CD14-positive monocyte (primary cell): ENCODE measurements at regions not wholly inside any gene's neighbourhood (a gene's known extent, or its start where the extent isn't known, plus 50 kb on each side); places are given as distances from the start of the nearest gene placed in this dataset.

ENCODE experiments used
- DNase-seq, 3 donors: peaks; one replicate each; pipeline ENCODE4 v3.0.0-alpha.2; 2011 to 2022
- H2AFZ ChIP-seq: 2 replicates; pipeline ENCODE4 v1.6.0; 2012; ENCODE audit warnings: mild to moderate bottlenecking, low read depth, low read length, inconsistent platforms; ENCODE audit not compliant: insufficient read depth, poor library complexity, severe bottlenecking
- H3K27ac ChIP-seq, 2 donors: 1 replicate in 1 of 2; 2 replicates in 1 of 2; pipeline ENCODE4 v1.5.1; 2012 to 2013; ENCODE audit warnings: low read length in 2 of 2, control low read depth in 1 of 2, inconsistent platforms in 1 of 2, low read depth in 1 of 2, mild to moderate bottlenecking in 1 of 2
- H3K27me3 ChIP-seq, 2 donors: one replicate each; pipeline versions ENCODE4 v1.6.0 to v1.6.1; 2011 to 2013; ENCODE audit warnings: low read length in 2 of 2; ENCODE audit not compliant: control insufficient read depth in 2 of 2, insufficient read depth in 2 of 2
- H3K36me3 ChIP-seq, 2 donors: replicated peaks in 1 of 2; 1 replicate in 1 of 2; 2 replicates in 1 of 2; pipeline versions ENCODE4 v1.5.1 to v1.6.1; 2012 to 2013; ENCODE audit warnings: low read length in 2 of 2, control low read depth in 1 of 2, inconsistent platforms in 1 of 2, mild to moderate bottlenecking in 1 of 2; ENCODE audit not compliant: insufficient read depth in 2 of 2, control insufficient read depth in 1 of 2
- H3K4me1 ChIP-seq, 2 donors: 1 replicate in 1 of 2; 2 replicates in 1 of 2; pipeline versions ENCODE4 v1.5.1 to v1.6.1; 2012 to 2013; ENCODE audit warnings: low read length in 2 of 2, control low read depth in 1 of 2, inconsistent platforms in 1 of 2, mild to moderate bottlenecking in 1 of 2, moderate library complexity in 1 of 2; ENCODE audit not compliant: insufficient read depth in 2 of 2, control insufficient read depth in 1 of 2
- H3K4me2 ChIP-seq: replicated peaks from 2 replicates; pipeline ENCODE3; 2012; ENCODE audit warnings: low read length, moderate library complexity, mild to moderate bottlenecking; ENCODE audit not compliant: poor library complexity, severe bottlenecking; ENCODE audit errors: extremely low read depth
- H3K4me3 ChIP-seq, 3 experiments: fragments of 200-600 bp in 1 of 3; sonication (generic) in 1 of 3; replicated peaks in 1 of 3; 1 replicate in 2 of 3; 2 replicates in 1 of 3; pipeline ENCODE4 v1.5.1; 2011 to 2013; ENCODE audit warnings: low read length in 3 of 3, mild to moderate bottlenecking in 3 of 3, control low read depth in 2 of 3, low read depth in 2 of 3, inconsistent platforms in 1 of 3, moderate library complexity in 1 of 3
- H3K79me2 ChIP-seq: 2 replicates; pipeline ENCODE4 v1.6.0; 2012; ENCODE audit warnings: mild to moderate bottlenecking, control low read depth, inconsistent platforms, low read length, moderate library complexity; ENCODE audit not compliant: insufficient read depth
- H3K9ac ChIP-seq: 2 replicates; pipeline ENCODE4 v1.6.0; 2017; ENCODE audit warnings: low read length, mild to moderate bottlenecking; ENCODE audit not compliant: insufficient read depth, poor library complexity, severe bottlenecking
- H3K9me3 ChIP-seq, 2 donors: replicated peaks in 1 of 2; 1 replicate in 1 of 2; 2 replicates in 1 of 2; pipeline versions ENCODE4 v1.5.1 to v1.6.1; 2012 to 2013; ENCODE audit warnings: low read length in 2 of 2, control low read depth in 1 of 2; ENCODE audit not compliant: control insufficient read depth in 1 of 2, insufficient read depth in 1 of 2
- H4K20me1 ChIP-seq: 2 replicates; pipeline ENCODE4 v1.6.0; 2012; ENCODE audit warnings: mild to moderate bottlenecking, low read length, control low read depth, moderate library complexity; ENCODE audit not compliant: insufficient read depth
- H3K27ac Mint-ChIP-seq, 7 donors: one replicate each; pipeline ENCODE4 v1.8.0; 2020; ENCODE audit warnings: mild to moderate bottlenecking in 7 of 7, mixed read lengths in 7 of 7, moderate library complexity in 6 of 7, inconsistent platforms in 2 of 7
- H3K27me3 Mint-ChIP-seq, 3 donors: one replicate each; pipeline ENCODE4 v1.8.0; 2021 to 2022; ENCODE audit warnings: low read depth in 3 of 3, mild to moderate bottlenecking in 3 of 3, mixed read lengths in 3 of 3, moderate library complexity in 3 of 3, inconsistent platforms in 1 of 3
- H3K36me3 Mint-ChIP-seq, 2 donors: one replicate each; pipeline ENCODE4 v1.8.0; 2020; ENCODE audit warnings: mixed read lengths in 2 of 2, inconsistent platforms in 1 of 2, mild to moderate bottlenecking in 1 of 2
- H3K4me1 Mint-ChIP-seq: one replicate; pipeline ENCODE4 v1.8.0; 2020; ENCODE audit warnings: mild to moderate bottlenecking, mixed read lengths
- H3K4me3 Mint-ChIP-seq, 2 donors: one replicate each; pipeline ENCODE4 v1.8.0; 2020; ENCODE audit warnings: mild to moderate bottlenecking in 2 of 2, mixed read lengths in 2 of 2, moderate library complexity in 1 of 2
- H3K9me3 Mint-ChIP-seq, 7 donors: one replicate each; pipeline ENCODE4 v1.8.0; 2020 to 2022; ENCODE audit warnings: mixed read lengths in 7 of 7, mild to moderate bottlenecking in 6 of 7, moderate library complexity in 6 of 7, inconsistent platforms in 2 of 7
- WGBS: methylation state at CpG from one replicate; pipeline ENCODE4 v1.1.5; 2013; ENCODE audit warnings: missing lambda C conversion rate; ENCODE audit not compliant: insufficient coverage; 5-methylcytosine and 5-hydroxymethylcytosine counted together
- intact Hi-C, 2 donors: fragments of 100-400 bp; cut with micrococcal nuclease; formaldehyde crosslinking; loops; one replicate each; pipeline versions ENCODE4 v1.15.0 to v1.15.1; 2023
- TF ChIP-seq, protein P1 (sequence below): fragments of 200-600 bp; IDR thresholded peaks from one replicate; pipeline ENCODE4 v1.8.0; 2022; ENCODE audit warnings: antibody characterized with exemption, mild to moderate bottlenecking

DNA sequence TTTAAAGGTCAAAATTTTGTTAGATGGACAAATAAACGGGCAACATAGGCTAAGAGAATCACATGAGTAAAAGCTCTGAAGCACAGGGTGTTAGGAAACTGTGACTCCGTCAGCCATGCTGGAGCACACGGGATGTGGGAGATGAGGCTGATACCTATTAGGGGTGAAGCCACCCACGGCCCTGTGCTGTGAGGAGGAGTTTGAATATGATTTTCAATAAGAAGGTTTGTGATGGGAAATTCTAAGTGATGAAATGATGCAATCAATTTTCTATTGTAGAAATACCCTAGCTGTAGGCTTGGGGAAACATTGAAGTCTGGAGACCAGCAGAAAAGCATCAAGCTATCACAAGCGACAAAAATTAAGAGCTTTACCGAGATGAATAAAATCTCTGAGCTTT, 431.3 kb downstream of the CMPK2 start:
- H3K4me3 Mint-ChIP-seq = no peak overlapping the region
- 100% methylated on average over 1 of the region's 6 CpGs for WGBS
- peaks cover 5 to 13% of the 10 kb centered on the region in 2 donors for H3K9me3 ChIP-seq

GRCh38 chr2:6441800-6442199, 423.9 kb downstream of the CMPK2 start:
- TF ChIP-seq, protein P1, sequence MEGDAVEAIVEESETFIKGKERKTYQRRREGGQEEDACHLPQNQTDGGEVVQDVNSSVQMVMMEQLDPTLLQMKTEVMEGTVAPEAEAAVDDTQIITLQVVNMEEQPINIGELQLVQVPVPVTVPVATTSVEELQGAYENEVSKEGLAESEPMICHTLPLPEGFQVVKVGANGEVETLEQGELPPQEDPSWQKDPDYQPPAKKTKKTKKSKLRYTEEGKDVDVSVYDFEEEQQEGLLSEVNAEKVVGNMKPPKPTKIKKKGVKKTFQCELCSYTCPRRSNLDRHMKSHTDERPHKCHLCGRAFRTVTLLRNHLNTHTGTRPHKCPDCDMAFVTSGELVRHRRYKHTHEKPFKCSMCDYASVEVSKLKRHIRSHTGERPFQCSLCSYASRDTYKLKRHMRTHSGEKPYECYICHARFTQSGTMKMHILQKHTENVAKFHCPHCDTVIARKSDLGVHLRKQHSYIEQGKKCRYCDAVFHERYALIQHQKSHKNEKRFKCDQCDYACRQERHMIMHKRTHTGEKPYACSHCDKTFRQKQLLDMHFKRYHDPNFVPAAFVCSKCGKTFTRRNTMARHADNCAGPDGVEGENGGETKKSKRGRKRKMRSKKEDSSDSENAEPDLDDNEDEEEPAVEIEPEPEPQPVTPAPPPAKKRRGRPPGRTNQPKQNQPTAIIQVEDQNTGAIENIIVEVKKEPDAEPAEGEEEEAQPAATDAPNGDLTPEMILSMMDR = no peak
- intact Hi-C loops = loop anchor here in 1 of 2 donors (10.0 kb wide), 1 partner anchor 1647 kb away; no protein-coding TSS in a partner anchor
- Histone ChIP-seq H4K20me1 (no peaks in the 10 kb centered on the region), H3K27me3 (no peaks in the 10 kb centered on the region), H3K36me3 (no peaks in the 10 kb centered on the region), H3K27ac (no peak overlapping the region), H3K4me3 (no peak overlapping the region), H3K4me2 (no peak overlapping the region), H3K9ac (no peak overlapping the region), H3K4me1 (no peaks in the 10 kb centered on the region), H3K79me2 (no peaks in the 10 kb centered on the region), H2AFZ (no peak overlapping the region), H3K9me3 (peaks cover 0 to 2% of the 10 kb centered on the region in 2 donors)
- Mint-ChIP-seq H3K27ac (no peak overlapping the region), H3K4me1 (no peaks in the 10 kb centered on the region), H3K27me3 (peaks cover 0 to 1% (median 0%) of the 10 kb centered on the region in 3 donors), H3K36me3 (no peaks in the 10 kb centered on the region), H3K9me3 (peaks cover 0 to 4% (median 0%) of the 10 kb centered on the region in 7 donors), H3K4me3 (no peak overlapping the region)
- 88% methylated on average over 1 of the region's 2 CpGs for WGBS
- no peak for DNase-seq

More for the DNA sequence above, 431.3 kb downstream of the CMPK2 start:
- H4K20me1 ChIP-seq = no peaks in the 10 kb centered on the region
- no peak overlapping the region for H3K4me2 ChIP-seq
- H3K4me1 Mint-ChIP-seq = no peaks in the 10 kb centered on the region
- H3K79me2 ChIP-seq = no peaks in the 10 kb centered on the region
- no peaks in the 10 kb centered on the region for H3K36me3 ChIP-seq
- no peak overlapping the region for H2AFZ ChIP-seq
- H3K27me3 ChIP-seq = no peaks in the 10 kb centered on the region
- no peak for DNase-seq
- H3K9ac ChIP-seq = no peak overlapping the region
- no peaks in the 10 kb centered on the region for H3K27me3 Mint-ChIP-seq
- H3K36me3 Mint-ChIP-seq = no peaks in the 10 kb centered on the region
- peaks cover 0 to 8% (median 2%) of the 10 kb centered on the region in 7 donors for H3K9me3 Mint-ChIP-seq
- no peak overlapping the region for H3K4me3 ChIP-seq
- H3K4me1 ChIP-seq = no peaks in the 10 kb centered on the region
- intact Hi-C loops = no loop called here
- H3K27ac ChIP-seq = no peak overlapping the region
- H3K27ac Mint-ChIP-seq = no peak overlapping the region
- TF ChIP-seq, protein P1 = no peak
